Epithelial cell of esophagus (primary cell): ENCODE measurements at regions not wholly inside any gene's neighbourhood (a gene's known extent, or its start where the extent isn't known, plus 50 kb on each side); places are given as distances from the start of the nearest gene placed in this dataset.
A peak's percentile ranks its signal among the peaks of the same experiment; 100 is the strongest.

Experiments used
- DNase-seq: peaks from one replicate; pipeline ENCODE4 v3.0.0; 2010; ENCODE audit warnings: low read depth
- H3K4me3 ChIP-seq: 2 replicates; pipeline ENCODE4 v1.5.1; 2011; ENCODE audit warnings: mild to moderate bottlenecking, low read length, control low read depth
- TF ChIP-seq, protein P1 (sequence below): IDR thresholded peaks from 2 replicates; pipeline ENCODE4 v1.5.1; 2011; ENCODE audit warnings: low read depth, mild to moderate bottlenecking, low read length, control low read depth, inconsistent platforms; ENCODE audit not compliant: insufficient read depth; ENCODE audit errors: missing control alignments

DNA sequence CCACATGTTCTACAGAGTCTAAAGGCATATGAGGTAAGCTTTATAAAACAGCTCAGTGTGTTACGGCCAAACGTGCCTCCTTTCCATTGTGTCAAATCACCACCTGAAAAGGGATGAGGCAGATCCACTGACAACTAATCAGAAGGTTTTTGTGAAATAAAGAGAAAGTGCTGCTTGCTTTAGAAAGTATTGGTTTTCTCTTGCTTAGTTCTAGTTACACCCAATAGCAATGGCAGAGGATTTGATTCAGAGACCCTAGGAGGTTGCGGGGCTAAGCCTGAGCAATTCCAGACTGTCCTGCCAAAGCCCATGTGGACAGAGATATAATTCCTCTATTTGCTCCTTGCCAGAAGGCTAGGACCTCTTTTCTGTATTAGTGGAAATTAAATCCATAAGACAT, 125.5 kb downstream of the SPRY1 start:
- DNase-seq, result no peak
- TF ChIP-seq, protein P1, sequence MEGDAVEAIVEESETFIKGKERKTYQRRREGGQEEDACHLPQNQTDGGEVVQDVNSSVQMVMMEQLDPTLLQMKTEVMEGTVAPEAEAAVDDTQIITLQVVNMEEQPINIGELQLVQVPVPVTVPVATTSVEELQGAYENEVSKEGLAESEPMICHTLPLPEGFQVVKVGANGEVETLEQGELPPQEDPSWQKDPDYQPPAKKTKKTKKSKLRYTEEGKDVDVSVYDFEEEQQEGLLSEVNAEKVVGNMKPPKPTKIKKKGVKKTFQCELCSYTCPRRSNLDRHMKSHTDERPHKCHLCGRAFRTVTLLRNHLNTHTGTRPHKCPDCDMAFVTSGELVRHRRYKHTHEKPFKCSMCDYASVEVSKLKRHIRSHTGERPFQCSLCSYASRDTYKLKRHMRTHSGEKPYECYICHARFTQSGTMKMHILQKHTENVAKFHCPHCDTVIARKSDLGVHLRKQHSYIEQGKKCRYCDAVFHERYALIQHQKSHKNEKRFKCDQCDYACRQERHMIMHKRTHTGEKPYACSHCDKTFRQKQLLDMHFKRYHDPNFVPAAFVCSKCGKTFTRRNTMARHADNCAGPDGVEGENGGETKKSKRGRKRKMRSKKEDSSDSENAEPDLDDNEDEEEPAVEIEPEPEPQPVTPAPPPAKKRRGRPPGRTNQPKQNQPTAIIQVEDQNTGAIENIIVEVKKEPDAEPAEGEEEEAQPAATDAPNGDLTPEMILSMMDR, result no peak
- H3K4me3 ChIP-seq, result no peak overlapping the region

DNA sequence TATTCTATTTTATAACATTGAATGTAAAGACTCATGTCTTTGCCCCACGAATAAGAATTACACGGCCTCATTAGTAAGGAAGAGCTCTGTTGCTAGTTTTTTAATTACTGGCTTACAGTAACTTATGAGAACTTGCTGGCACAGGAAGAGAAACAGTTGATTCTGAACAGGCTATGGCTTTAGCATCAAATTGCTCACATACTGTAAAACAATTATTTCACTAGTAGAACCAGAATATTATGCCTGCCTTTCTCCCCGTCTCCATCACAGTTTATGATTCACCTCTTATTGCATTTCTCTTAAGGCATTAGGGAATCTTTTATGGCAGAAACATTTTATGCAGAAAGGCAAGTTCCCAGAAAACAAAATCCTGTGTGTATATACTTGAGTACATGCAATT, 126.1 kb downstream of the SPRY1 start:
- no peak overlapping the region for H3K4me3 ChIP-seq
- TF ChIP-seq, protein P1, result no peak
- DNase-seq, result no peak

DNA sequence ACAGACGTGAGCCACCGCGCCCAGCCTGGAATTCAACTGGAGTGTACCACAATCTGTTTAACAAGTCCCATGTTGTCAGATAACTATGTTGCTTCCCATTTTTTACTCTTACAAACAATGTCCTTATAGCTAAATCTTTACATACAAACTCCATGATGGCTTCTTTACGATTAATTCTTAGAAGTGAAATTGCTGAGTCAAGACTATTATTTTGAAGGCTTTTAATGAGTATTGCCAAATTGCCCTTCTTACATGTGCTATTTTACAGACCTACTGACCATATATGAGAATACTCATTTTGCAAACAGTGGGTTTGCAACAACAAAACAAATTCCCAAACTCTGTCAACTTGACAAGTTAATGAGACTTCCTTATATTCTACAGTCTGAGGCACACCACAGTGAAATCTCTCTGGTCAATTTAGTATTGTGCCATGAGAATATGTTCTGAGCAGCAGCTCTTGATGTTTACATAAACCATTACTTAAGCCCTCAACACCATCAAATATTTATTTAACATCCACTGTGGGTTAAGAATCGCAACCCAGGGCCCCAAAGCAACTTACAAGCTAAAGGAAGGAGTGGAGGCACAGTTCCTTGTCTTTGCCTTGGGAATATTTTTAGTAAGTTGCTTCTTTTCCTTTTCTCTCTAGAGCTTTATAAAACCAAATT, 128.5 kb downstream of the SPRY1 start:
- H3K4me3 ChIP-seq, result no peak overlapping the region
- TF ChIP-seq, protein P1, result no peak
- no peak for DNase-seq

DNA sequence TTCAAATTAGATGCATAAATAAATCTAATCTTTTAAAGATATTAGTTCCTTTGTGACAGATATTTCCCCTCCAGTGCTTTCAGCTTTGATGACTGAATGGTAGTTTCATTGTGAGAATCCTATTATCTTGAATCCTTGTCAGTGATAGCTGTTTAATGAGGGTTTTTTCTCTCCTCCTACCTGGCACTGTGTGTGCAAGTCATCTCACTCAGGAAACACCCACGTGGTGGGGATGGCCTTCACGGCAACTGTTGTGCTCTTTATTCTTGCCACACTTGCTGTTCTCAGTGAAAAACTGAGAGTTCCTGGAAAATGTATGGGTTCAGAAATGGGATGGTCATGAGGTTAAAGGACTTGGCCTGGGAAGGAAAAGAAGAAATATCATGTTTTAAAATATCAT, 129.9 kb downstream of the SPRY1 start:
- TF ChIP-seq, protein P1, result no peak
- H3K4me3 ChIP-seq, result no peak overlapping the region
- no peak for DNase-seq

DNA sequence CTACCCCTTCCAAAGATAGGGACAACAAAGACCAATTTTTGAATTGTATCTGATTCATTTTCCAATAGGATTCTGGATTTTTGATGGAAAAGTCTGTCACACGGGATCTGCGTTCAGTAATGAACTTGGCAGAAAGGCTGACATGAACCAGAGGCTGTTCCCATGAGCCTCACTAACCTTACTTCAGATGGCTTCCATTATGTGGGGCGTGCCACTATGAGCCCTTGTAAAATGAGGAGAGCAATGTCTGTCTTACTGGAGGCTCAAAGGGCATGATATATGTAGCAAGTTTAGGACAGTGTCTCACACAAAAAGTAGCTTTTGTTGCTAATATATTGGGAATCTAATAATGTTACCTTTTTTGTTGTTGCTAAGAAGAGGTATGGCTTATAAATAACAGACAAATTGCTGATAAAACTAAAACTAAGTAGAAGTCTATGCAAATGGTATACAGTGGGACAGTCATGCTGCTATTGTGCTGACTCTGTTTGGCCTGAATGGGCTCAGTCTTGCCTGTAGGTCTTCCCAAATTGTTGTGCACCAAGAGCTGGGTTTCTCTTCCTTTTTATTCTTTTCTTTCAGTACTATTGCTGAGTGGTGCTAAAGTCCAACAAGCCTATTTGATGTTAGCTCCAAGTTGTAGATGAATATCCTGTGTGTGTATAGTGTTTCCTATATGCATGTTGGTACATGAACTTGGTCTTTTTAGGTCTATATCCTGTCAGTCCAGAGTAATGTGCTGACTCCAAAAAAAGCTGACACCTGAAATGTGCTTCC, 132.1 kb downstream of the SPRY1 start:
- peak; percentile 69 for DNase-seq
- TF ChIP-seq, protein P1, result no peak
- no peak overlapping the region for H3K4me3 ChIP-seq

DNA sequence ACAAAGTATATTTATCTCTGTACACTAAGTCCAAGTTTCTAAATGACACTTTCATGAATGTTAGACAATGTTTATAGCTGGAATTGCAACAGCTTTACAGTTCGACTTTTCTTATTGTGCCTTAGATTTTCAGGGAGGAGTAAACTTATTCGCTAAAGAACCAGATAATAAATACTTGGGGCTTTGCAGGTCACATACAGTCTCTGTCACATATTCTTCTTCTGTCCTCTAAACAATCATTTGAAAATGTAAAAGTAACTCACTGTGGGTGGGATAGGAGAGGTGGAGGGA, 132.6 kb downstream of the SPRY1 start:
- no peak overlapping the region for H3K4me3 ChIP-seq
- no peak for DNase-seq
- TF ChIP-seq, protein P1, result no peak

DNA sequence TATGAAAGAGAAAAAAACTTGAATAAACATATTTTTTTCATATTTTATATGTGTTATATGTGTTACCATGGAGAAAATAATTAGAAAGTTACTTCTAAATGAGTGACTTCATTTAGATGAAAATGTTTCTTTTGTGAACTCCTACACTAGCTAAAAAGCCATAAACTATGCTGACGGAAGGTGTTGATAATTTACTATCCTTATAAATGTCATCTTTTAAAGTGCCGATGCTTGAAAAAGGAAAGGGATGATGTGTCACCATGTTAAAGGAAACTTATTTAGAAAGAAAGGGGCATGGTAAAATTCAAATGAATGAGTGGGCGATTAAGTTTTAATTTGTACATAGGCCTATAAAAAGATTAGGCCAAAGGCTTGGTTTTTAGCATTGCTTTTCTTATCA, 133.8 kb downstream of the SPRY1 start:
- no peak for DNase-seq
- no peak overlapping the region for H3K4me3 ChIP-seq
- TF ChIP-seq, protein P1, result no peak
